Endothelial cell of umbilical vein (primary cell): ENCODE measurements at regions not wholly inside any gene's neighbourhood (a gene's known extent, or its start where the extent isn't known, plus 50 kb on each side); places are given as distances from the start of the nearest gene placed in this dataset.

Source experiments
- BruUV-seq: library from RNA; stranded (reverse); fragments of 400-500 nt; replicated peaks from 2 replicates; lab custom pipeline; 2021; lab: Mats Ljungman, UMichigan
- CTCF ChIA-PET: fragments of 300-600, 350-600 bp; sonication (Branson Sonifier 250); formaldehyde crosslinking; loops from one replicate; lab custom pipeline; 2021; ENCODE audit warnings: antibody characterized with exemption, inconsistent platforms; lab: Charles Lee
- POLR2A ChIA-PET: fragments of 300-600, 350-600 bp; sonication (Branson Sonifier 250); formaldehyde crosslinking; loops from one replicate; lab custom pipeline; 2021; ENCODE audit warnings: antibody characterized with exemption, inconsistent platforms; lab: Charles Lee
- DNase-seq: peaks from one replicate; pipeline ENCODE4 v3.0.0-alpha.2; 2011; ENCODE audit warnings: low read depth, low spot score
- FAIRE-seq: peaks from 2 replicates; lab custom pipeline; 2011; peaks lifted over from hg19 to GRCh38; lab: Jason Lieb, UNC
- H2AFZ ChIP-seq: 2 replicates; pipeline ENCODE4 v1.6.0; 2012; ENCODE audit warnings: low read depth, low read length, control low read depth, inconsistent platforms
- H3K27ac ChIP-seq: 2 replicates; pipeline ENCODE4 v1.5.1; 2011; ENCODE audit warnings: low read depth, mild to moderate bottlenecking, control low read depth, low read length, moderate library complexity; ENCODE audit not compliant: insufficient read depth
- H3K27me3 ChIP-seq, 2 experiments: 2 replicates each; pipeline versions ENCODE4 v1.6.0 to v1.6.1; 2011; ENCODE audit warnings: low read length in 2 of 2, mixed read lengths in 1 of 2; ENCODE audit not compliant: control insufficient read depth in 2 of 2, insufficient read depth in 2 of 2
- H3K36me3 ChIP-seq, 2 experiments: 2 replicates in 1 of 2; 3 replicates in 1 of 2; pipeline ENCODE4 v1.5.1; 2011; ENCODE audit warnings: low read length in 2 of 2, mild to moderate bottlenecking in 1 of 2, moderate library complexity in 1 of 2; ENCODE audit not compliant: control insufficient read depth in 2 of 2, insufficient read depth in 2 of 2; ENCODE audit errors: extremely low read depth in 1 of 2
- H3K4me1 ChIP-seq: 3 replicates; pipeline ENCODE4 v1.5.1; 2011; ENCODE audit warnings: mild to moderate bottlenecking, low read length; ENCODE audit not compliant: control insufficient read depth, insufficient read depth; ENCODE audit errors: extremely low read depth
- H3K4me2 ChIP-seq: 2 replicates; pipeline ENCODE4 v1.6.1; 2011; ENCODE audit warnings: low read length, control low read depth, mixed read lengths; ENCODE audit not compliant: insufficient read depth
- H3K4me3 ChIP-seq, 3 experiments: fragments of 200-600 bp in 1 of 3; sonication (generic), shearing (Covaris generic) in 1 of 3; replicated peaks in 1 of 3; 2 replicates each; pipeline ENCODE4 v1.5.1; 2011 to 2016; ENCODE audit warnings: control low read depth in 3 of 3, low read length in 3 of 3, mild to moderate bottlenecking in 2 of 3, inconsistent platforms in 1 of 3, low read depth in 1 of 3, moderate library complexity in 1 of 3; ENCODE audit not compliant: insufficient read depth in 1 of 3
- H3K79me2 ChIP-seq: 2 replicates; pipeline ENCODE4 v1.6.0; 2012; ENCODE audit warnings: low read length, inconsistent platforms; ENCODE audit not compliant: control insufficient read depth, insufficient read depth
- H3K9ac ChIP-seq: replicated peaks from 2 replicates; pipeline ENCODE3; 2011; ENCODE audit warnings: low read length, control low read depth; ENCODE audit not compliant: insufficient read depth; ENCODE audit errors: extremely low read depth
- H3K9me1 ChIP-seq: replicated peaks from 3 replicates; pipeline ENCODE4 v1.6.0; 2011; ENCODE audit warnings: mild to moderate bottlenecking, low read length; ENCODE audit not compliant: control insufficient read depth, insufficient read depth; ENCODE audit errors: extremely low read depth
- H3K9me3 ChIP-seq: replicated peaks from 2 replicates; pipeline ENCODE4 v1.5.1; 2012; ENCODE audit warnings: low read length, inconsistent platforms; ENCODE audit not compliant: control insufficient read depth, insufficient read depth
- H4K20me1 ChIP-seq: replicated peaks from 2 replicates; pipeline ENCODE3; 2011; ENCODE audit warnings: mild to moderate bottlenecking, low read length; ENCODE audit not compliant: control insufficient read depth, insufficient read depth; ENCODE audit errors: extremely low read depth
- EZH2 ChIP-seq: IDR thresholded peaks from 2 replicates; pipeline ENCODE4 v1.6.1; 2012; ENCODE audit warnings: borderline replicate concordance, low read depth, mild to moderate bottlenecking, moderate library complexity, low read length, inconsistent platforms; ENCODE audit not compliant: severe bottlenecking
- FOS ChIP-seq: IDR thresholded peaks from 2 replicates; pipeline ENCODE4 v1.6.1; 2011; ENCODE audit warnings: mild to moderate bottlenecking, low read length, moderate library complexity, borderline replicate concordance; ENCODE audit not compliant: insufficient read depth
- GATA2 ChIP-seq: IDR thresholded peaks from 2 replicates; pipeline ENCODE4 v1.7.0; 2011; ENCODE audit warnings: low read depth, mild to moderate bottlenecking, moderate library complexity, mixed read lengths, low read length; ENCODE audit not compliant: insufficient read length, insufficient read depth
- JUN ChIP-seq: IDR thresholded peaks from 2 replicates; pipeline ENCODE4 v1.6.1; 2011; ENCODE audit warnings: borderline replicate concordance, low read depth; ENCODE audit not compliant: insufficient read length, insufficient read depth
- MYC ChIP-seq: IDR thresholded peaks from one replicate; pipeline ENCODE4 v1.6.1; 2011; ENCODE audit warnings: mild to moderate bottlenecking, low read depth, low read length
- POLR2A ChIP-seq: IDR thresholded peaks from 2 replicates; pipeline ENCODE4 v1.6.1; 2012; ENCODE audit warnings: low read depth, mild to moderate bottlenecking, control low read depth, low read length
- POLR2AphosphoS5 ChIP-seq: IDR thresholded peaks from 2 replicates; pipeline ENCODE4 v1.6.1; 2012; ENCODE audit warnings: low read depth, mild to moderate bottlenecking, control low read depth, low read length, moderate library complexity; ENCODE audit not compliant: insufficient read depth
- dilution Hi-C: fragments of 300-500 bp; cut with MboI; formaldehyde crosslinking; loops from one replicate; pipeline ENCODE4 v1.15.0; 2019; ENCODE audit warnings: low sequenced_read_pairs; ENCODE audit not compliant: extremely low pct_ligation_motif_present
- intact Hi-C: fragments of 100-400 bp; cut with micrococcal nuclease; formaldehyde crosslinking; loops from one replicate; pipeline ENCODE4 v1.10.0; 2022
- TF ChIP-seq, protein P1 (sequence below), 2 donors: IDR thresholded peaks; 1 replicate in 1 of 2; 2 replicates in 1 of 2; pipeline ENCODE4 v1.5.1; 2011; ENCODE audit warnings: low read length in 2 of 2, mild to moderate bottlenecking in 2 of 2, moderate library complexity in 2 of 2, control low read depth in 1 of 2, inconsistent platforms in 1 of 2, low read depth in 1 of 2; ENCODE audit not compliant: insufficient read depth in 1 of 2; ENCODE audit errors: extremely low read depth in 1 of 2
- TF ChIP-seq, protein P2 (sequence below): IDR thresholded peaks from 2 replicates; pipeline ENCODE4 v1.6.1; 2011; ENCODE audit not compliant: insufficient read depth, insufficient read length

DNA sequence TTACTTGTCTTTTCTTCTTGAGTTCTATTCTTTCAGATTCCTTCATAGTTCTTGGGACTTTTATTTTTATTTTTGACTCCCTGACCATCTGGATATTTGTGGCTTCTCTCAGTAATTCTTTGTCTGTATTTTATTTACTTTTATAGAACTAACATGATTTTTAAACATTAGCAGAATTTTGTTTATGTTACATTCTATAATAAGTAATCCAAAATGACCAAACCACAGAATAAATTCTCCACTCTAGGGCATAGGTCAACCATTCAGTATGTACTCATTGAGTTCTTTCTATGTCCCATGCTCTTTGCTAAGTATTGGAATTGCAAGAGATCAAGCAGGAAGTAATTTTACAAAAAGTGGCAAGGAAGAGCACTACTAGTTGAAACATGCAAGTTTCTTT is 969.0 kb downstream of the TTLL7 start:
- H3K36me3 ChIP-seq = no peaks in the 10 kb centered on the region
- ChIA-PET POLR2A (no interaction called here), CTCF (no interaction called here)
- no peaks in the 10 kb centered on the region for H3K9me1 ChIP-seq
- H3K4me2 ChIP-seq = no peak overlapping the region
- intact Hi-C loops = no loop called here
- H3K9me3 ChIP-seq = no peaks in the 10 kb centered on the region
- H3K4me3 ChIP-seq = no peak overlapping the region
- dilution Hi-C loops = no loop called here
- no peaks in the 10 kb centered on the region for H4K20me1 ChIP-seq
- DNase-seq (no peak), FAIRE-seq (no peak)
- H2AFZ ChIP-seq = no peak overlapping the region
- peaks cover 9% of the 10 kb centered on the region for H3K4me1 ChIP-seq
- TF ChIP-seq EZH2 = no peak
- no peak for TF ChIP-seq JUN
- no peak for TF ChIP-seq POLR2A
- TF ChIP-seq, protein P1, sequence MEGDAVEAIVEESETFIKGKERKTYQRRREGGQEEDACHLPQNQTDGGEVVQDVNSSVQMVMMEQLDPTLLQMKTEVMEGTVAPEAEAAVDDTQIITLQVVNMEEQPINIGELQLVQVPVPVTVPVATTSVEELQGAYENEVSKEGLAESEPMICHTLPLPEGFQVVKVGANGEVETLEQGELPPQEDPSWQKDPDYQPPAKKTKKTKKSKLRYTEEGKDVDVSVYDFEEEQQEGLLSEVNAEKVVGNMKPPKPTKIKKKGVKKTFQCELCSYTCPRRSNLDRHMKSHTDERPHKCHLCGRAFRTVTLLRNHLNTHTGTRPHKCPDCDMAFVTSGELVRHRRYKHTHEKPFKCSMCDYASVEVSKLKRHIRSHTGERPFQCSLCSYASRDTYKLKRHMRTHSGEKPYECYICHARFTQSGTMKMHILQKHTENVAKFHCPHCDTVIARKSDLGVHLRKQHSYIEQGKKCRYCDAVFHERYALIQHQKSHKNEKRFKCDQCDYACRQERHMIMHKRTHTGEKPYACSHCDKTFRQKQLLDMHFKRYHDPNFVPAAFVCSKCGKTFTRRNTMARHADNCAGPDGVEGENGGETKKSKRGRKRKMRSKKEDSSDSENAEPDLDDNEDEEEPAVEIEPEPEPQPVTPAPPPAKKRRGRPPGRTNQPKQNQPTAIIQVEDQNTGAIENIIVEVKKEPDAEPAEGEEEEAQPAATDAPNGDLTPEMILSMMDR (IDR thresholded peaks at IDR 0.05; ENCODE audit: extremely low read depth in 1 of 2, insufficient read depth in 1 of 2, low read depth in 1 of 2, low read length in 2 of 2) = no peak
- TF ChIP-seq FOS = no peak
- TF ChIP-seq MYC = no peak
- TF ChIP-seq GATA2 = no peak
- TF ChIP-seq, protein P2, sequence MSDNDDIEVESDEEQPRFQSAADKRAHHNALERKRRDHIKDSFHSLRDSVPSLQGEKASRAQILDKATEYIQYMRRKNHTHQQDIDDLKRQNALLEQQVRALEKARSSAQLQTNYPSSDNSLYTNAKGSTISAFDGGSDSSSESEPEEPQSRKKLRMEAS = no peak
- no peak for TF ChIP-seq POLR2AphosphoS5
- H3K9ac ChIP-seq = no peak overlapping the region
- no peak overlapping the region for H3K27ac ChIP-seq
- no TSS peak for BruUV-seq
- H3K79me2 ChIP-seq = no peaks in the 10 kb centered on the region
- no peaks in the 10 kb centered on the region for H3K27me3 ChIP-seq
